ENCODE measurements at regions not wholly inside any gene's neighbourhood (a gene's known extent, or its start where the extent isn't known, plus 50 kb on each side); places are given as distances from the start of the nearest gene placed in this dataset.

DNA sequence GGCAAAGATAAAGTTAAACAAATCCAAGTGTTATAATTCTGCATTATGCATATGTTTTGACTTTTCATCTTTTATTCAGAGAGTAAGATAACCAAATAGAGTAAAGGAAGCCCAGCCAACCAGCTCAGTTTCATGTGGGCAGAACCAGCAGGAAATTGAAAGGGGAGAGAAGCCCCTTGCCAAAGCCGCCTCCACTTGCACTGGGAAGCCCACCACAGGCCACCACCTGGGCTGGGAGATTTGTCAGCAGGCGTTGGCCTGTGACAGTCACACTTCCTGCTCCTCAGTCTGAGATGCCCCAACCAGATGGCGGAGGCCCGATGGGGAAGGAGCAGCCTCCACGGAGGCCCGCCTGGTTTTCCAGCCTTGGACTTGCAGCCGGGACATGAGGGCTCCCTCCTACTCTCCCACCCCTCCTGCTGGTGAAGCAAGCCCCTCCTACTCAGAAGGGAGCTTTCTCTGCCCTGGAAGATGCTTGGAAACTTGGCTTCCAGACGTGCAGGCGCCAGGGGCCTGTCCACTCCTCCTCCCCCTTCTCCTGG is 166.8 kb upstream of the SULF2 start:
- no peaks in the 10 kb centered on the region for H3K4me1 ChIP-seq (ENCODE audit: insufficient read depth, low read length)
- H3K4me3 ChIP-seq (ENCODE audit: low read length), result no peak overlapping the region
- no peaks in the 10 kb centered on the region for H3K27me3 ChIP-seq (ENCODE audit: insufficient read depth, low read length)
- H3K9me3 ChIP-seq (ENCODE audit: low read depth, low read length), result no peaks in the 10 kb centered on the region

DNA sequence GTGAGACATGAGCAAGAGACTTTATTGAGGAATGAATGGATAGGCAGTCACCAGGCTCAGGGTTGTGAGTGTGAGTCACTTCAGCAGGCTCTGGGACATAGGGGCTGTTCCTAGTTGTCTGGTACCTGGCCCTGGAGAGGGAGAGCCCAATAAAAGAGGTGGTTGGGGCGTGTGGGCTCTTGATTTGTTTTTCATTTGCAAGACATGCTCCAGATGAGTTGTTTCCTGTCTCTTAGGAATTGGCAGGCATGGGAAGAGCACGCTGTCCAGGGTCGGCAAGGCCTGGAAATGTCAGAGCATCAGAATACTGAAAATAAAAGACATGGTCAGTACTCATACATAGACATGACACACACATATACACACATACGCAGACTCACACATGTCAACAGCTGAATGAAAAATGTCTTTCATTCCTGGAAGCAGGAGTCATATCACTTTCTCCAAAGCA is 166.3 kb upstream of the SULF2 start:
- Histone ChIP-seq H3K4me1 (ENCODE audit: insufficient read depth, low read length) (no peaks in the 10 kb centered on the region), H3K27me3 (ENCODE audit: insufficient read depth, low read length) (no peaks in the 10 kb centered on the region), H3K4me3 (ENCODE audit: low read length) (no peak overlapping the region), H3K9me3 (ENCODE audit: low read depth, low read length) (no peaks in the 10 kb centered on the region)

DNA sequence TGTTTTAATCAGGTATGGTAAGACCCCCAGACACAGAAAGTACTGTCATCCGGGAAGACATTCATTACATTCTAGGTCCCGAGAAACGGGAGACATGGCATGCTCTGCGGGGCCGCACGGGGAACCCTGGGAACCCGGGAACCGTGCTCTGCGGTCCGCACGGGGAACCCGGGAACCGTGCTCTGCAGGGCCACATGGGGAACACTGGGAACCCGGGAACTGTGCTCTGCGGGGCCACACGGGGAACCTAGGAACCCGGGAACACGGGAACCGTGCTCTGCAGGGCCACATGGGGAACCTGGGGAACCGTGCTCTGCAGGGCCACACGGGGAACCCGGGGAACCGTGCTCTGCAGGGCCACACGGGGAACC is 165.6 kb upstream of the SULF2 start:
- no peaks in the 10 kb centered on the region for H3K27me3 ChIP-seq (ENCODE audit: insufficient read depth, low read length)
- H3K4me1 ChIP-seq (ENCODE audit: insufficient read depth, low read length), result no peaks in the 10 kb centered on the region
- H3K4me3 ChIP-seq (ENCODE audit: low read length), result no peak overlapping the region
- no peaks in the 10 kb centered on the region for H3K9me3 ChIP-seq (ENCODE audit: low read depth, low read length)

DNA sequence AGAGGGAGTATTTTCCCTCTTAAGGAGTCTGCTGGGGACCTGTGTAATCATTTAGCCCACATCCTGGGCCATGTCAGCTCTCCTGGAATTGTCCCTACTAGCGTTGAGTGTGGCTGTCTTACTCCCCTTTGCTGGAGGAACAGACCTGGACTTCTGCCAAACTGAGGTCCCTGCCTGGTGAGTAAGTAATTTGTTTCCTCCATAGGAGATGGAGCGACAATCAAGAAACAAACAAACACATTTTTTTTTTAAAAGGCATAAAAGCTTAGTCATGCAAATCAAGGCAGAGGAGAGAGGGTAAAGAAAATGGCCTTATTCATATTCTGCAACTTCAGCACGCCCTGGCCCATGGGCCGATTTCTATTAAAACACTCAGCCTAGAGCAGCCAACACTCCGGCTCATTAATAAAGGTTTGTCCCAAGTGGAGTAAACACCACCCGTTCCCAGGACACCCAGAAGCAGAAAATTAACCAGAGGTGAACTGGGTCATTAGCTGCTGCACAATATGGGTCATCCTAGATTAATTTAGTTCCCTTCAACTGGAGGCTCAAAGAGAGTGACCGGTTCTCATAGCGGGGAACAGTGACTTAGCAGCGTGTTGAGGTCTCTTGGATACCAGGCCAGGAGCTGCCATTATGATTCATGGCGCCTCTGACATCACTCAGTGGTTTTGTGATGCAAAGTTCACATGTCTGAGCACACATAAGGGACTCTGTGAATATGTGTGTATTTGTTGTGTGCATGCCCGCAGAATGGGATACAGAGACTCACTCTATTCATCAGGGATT is 165.0 kb upstream of the SULF2 start:
- Histone ChIP-seq H3K9me3 (ENCODE audit: low read depth, low read length) (no peaks in the 10 kb centered on the region), H3K27me3 (ENCODE audit: insufficient read depth, low read length) (no peaks in the 10 kb centered on the region), H3K4me1 (ENCODE audit: insufficient read depth, low read length) (no peaks in the 10 kb centered on the region), H3K4me3 (ENCODE audit: low read length) (no peak overlapping the region)

DNA sequence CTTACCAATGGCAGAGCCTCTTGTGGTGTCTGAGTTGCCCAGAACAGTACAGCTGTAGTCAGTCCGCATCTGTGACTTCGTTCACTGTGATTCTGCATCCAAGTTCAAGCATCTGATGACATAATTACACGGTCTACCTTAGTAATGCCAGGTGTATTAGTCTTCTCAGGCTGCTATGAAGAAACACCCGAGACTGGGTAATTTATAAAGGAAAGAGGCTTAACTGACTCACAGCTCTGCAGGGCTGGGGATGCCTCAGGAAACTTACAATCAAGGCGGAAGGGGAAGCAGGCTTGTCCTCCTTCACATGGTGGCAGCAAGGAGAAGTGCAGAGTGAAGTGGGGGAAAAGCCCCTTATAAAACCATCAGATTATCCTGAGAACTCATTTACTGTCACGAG is 163.9 kb upstream of the SULF2 start:
- Histone ChIP-seq H3K27me3 (ENCODE audit: insufficient read depth, low read length) (no peaks in the 10 kb centered on the region), H3K4me3 (ENCODE audit: low read length) (no peak overlapping the region), H3K9me3 (ENCODE audit: low read depth, low read length) (no peaks in the 10 kb centered on the region), H3K4me1 (ENCODE audit: insufficient read depth, low read length) (no peaks in the 10 kb centered on the region)

DNA sequence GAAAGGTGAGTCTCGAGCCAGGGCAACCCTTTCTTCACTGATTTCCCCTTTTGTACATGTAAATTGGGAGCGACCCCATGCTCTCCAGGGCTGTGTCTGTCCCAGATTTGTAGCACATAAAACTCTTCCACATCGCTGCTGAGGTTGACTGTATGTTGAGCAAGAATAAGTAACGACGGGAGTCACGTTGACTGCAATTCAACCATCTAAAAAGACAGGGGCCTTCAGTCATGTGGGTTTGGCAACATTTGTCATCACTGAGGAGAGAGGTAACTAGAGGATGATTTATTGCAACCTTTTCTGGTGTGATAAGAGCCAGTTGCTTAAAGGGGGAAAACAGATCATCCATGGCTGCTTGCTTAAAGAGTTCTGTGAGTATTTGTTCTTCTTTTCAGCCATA is 159.4 kb upstream of the SULF2 start:
- Histone ChIP-seq H3K9me3 (ENCODE audit: low read depth, low read length) (no peaks in the 10 kb centered on the region), H3K4me3 (ENCODE audit: low read length) (no peak overlapping the region), H3K4me1 (ENCODE audit: insufficient read depth, low read length) (no peaks in the 10 kb centered on the region), H3K27me3 (ENCODE audit: insufficient read depth, low read length) (no peaks in the 10 kb centered on the region)

DNA sequence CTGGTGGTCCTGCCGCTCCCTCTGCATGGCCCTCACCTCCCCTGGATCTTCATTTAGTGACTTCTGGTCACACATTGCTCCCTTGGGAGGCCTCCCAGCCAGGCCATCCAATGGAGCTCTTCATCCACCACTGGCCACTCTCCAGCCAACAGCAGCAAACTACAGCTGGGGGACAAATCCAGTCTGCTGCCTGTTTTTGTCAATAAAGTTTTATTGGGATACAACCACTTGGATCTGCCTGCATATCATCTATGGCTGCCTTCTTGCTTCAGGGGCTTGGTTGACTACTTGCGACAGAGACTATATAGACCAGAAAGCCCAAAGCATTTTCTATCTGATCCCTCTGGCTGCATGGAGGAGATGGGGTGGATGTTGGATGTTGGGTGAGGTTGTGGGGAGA is 156.6 kb upstream of the SULF2 start:
- no peaks in the 10 kb centered on the region for H3K27me3 ChIP-seq (ENCODE audit: insufficient read depth, low read length)
- no peak overlapping the region for H3K4me3 ChIP-seq (ENCODE audit: low read length)
- no peaks in the 10 kb centered on the region for H3K4me1 ChIP-seq (ENCODE audit: insufficient read depth, low read length)

DNA sequence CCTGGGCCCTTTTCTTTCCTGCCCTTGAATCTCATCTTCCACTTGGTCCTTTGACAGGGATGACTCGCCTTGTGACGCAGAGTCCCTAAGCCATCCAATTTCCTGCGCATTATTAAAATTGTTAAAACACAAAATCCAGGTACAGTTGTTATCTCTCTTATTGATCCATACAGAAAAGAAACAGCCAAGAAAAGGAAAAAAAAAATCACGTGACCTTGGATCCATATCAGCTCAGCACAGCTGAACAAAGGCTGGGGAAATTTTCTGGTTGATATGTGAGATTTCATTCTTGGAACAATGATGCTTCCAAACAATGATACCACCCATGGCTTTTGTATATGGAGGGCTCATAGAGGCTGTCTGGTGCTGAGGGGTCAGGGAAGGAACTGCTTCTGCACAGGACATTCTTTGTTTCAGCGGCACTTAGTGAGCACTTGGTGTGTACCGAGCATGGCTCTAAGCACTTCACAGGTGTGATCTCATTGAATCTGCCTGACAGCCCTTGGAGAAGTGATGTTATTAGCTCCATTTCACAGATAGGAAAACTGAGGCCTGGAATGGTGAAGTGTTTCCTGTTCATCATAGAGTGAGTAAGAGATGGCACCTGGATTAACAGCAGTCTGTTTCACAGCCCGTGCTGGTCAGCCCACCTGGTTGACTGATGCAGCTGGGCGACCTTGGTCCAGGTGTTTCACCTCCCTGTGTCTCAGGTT is 155.0 kb upstream of the SULF2 start:
- Histone ChIP-seq H3K4me1 (ENCODE audit: insufficient read depth, low read length) (no peaks in the 10 kb centered on the region), H3K4me3 (ENCODE audit: low read length) (no peak overlapping the region), H3K27me3 (ENCODE audit: insufficient read depth, low read length) (no peaks in the 10 kb centered on the region)

More for the DNA sequence above, 156.6 kb upstream of the SULF2 start:
- H3K9me3 ChIP-seq (ENCODE audit: low read depth, low read length), result no peaks in the 10 kb centered on the region

DNA sequence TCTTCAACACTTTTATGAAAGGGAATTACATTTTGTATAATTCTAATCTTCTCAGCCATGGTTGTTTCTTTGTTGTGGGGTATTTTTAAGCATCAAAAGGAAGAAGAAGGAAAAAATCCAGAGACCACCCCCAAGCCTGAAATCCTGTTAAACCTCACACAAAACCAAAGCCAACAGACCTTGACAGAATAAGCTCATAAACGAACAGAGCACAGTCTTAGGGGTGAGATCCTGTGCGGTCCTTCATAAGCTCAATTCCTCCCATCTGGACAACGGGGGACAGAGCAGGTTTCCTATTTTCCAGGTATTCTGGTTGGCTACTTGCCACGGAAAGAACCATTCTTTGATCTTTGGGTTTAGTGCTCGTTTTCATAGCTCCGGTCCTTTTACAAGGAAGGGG is 151.3 kb upstream of the SULF2 start:
- Histone ChIP-seq H3K4me1 (ENCODE audit: insufficient read depth, low read length) (no peaks in the 10 kb centered on the region), H3K27me3 (ENCODE audit: insufficient read depth, low read length) (no peaks in the 10 kb centered on the region), H3K9me3 (ENCODE audit: low read depth, low read length) (no peaks in the 10 kb centered on the region), H3K4me3 (ENCODE audit: low read length) (no peak overlapping the region)

More for the DNA sequence above, 155.0 kb upstream of the SULF2 start:
- no peaks in the 10 kb centered on the region for H3K9me3 ChIP-seq (ENCODE audit: low read depth, low read length)

DNA sequence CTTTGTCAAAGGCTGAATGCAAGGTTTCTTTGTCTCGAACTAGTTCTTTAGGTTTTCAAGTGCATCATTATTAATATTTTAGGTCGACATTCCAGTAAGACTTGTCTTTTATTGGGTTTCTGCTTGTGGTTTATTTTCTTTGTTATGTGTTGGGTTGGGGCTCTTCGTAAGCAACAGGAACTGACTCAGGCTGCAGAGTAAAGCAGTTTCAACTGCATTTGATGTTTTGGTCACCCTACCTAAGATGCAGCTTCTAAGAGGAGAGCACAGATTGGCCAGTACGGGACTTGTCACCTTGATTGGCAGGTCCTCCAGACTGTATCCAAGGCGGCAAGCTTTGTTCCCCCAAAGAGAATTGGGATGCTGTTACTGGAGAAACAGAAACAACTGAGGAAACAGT is 149.5 kb upstream of the SULF2 start:
- Histone ChIP-seq H3K4me3 (ENCODE audit: low read length) (no peak overlapping the region), H3K9me3 (ENCODE audit: low read depth, low read length) (no peaks in the 10 kb centered on the region), H3K27me3 (ENCODE audit: insufficient read depth, low read length) (no peaks in the 10 kb centered on the region), H3K4me1 (ENCODE audit: insufficient read depth, low read length) (no peaks in the 10 kb centered on the region)

DNA sequence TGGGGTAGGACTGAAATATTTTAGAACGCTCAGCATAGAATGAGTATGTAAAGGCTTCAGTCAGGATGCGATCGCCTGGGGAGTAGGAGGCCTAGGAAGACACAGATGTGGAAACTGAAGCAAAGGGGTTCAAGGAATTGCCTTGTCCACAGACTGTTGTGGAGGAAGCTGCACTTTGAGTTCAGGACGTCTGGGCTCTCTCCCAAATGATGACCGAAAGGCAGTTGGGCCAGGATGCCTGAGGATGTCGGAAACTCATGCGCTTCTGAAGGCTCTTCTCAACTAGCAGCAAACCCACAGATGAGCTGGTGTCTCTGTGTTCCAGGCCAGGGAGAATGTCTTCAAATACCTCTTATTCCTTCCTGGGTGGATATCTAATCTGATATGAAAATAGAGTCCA is 146.2 kb upstream of the SULF2 start:
- H3K9me3 ChIP-seq (ENCODE audit: low read depth, low read length), result no peaks in the 10 kb centered on the region
- no peak overlapping the region for H3K4me3 ChIP-seq (ENCODE audit: low read length)
- H3K4me1 ChIP-seq (ENCODE audit: insufficient read depth, low read length), result no peaks in the 10 kb centered on the region
- no peaks in the 10 kb centered on the region for H3K27me3 ChIP-seq (ENCODE audit: insufficient read depth, low read length)

DNA sequence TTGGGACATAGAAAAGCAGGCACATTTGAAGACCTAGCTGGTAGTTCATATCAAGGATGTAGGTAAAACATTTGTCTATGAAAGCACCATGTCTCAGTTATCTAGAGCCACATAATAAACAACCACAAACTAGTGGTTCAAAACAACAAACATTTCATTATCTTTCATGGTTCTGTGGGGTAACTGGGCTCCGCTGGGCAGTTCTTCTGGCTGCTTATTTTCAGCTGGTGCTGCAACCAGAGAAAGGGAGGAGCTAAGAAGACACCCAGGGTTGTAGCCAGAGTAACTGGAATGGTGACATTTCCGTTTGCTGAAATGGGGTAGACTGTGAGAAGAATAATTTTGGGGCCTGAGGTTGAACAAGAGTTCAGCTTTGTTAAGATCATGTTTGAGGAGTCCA is 145.7 kb upstream of the SULF2 start:
- no peak overlapping the region for H3K4me3 ChIP-seq (ENCODE audit: low read length)
- no peaks in the 10 kb centered on the region for H3K4me1 ChIP-seq (ENCODE audit: insufficient read depth, low read length)
- no peaks in the 10 kb centered on the region for H3K27me3 ChIP-seq (ENCODE audit: insufficient read depth, low read length)
- H3K9me3 ChIP-seq (ENCODE audit: low read depth, low read length), result no peaks in the 10 kb centered on the region

DNA sequence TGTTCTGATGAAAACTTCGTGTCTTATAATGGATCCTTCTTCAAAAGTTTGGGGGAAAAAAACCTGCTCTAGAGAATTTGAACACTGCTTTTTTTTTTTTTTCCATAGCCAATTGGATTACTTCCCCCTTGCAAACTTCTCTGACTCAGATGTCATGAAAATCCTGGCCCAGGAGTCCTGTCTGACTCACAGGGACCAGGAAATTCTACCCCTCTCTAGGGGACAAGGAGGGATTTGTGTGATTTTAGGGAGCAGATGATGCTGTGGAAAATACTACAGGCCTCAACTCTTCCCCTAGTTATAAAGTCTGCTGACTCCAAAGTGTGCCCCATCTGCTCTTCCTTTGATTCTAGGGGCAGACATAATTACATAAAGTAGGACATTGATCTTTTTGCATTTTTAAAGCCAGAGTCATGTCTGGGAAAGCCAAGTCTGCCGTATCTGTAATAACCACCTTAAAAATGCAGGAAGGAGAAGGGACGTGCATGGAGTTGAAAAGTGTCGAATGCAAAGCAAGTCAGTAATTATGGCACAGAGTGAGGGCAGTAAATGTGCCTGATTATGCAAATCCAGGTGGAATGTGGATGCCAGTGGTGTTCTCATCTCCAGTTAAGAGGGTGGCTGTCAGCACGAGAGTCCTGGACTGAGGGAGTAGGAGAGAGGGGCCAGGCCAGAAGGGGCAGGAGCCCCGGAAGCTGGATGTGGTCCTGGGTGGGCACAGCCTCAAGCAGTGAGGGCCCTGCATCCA is 144.3 kb upstream of the SULF2 start:
- Histone ChIP-seq H3K9me3 (ENCODE audit: low read depth, low read length) (no peaks in the 10 kb centered on the region), H3K27me3 (ENCODE audit: insufficient read depth, low read length) (no peaks in the 10 kb centered on the region), H3K4me3 (ENCODE audit: low read length) (no peak overlapping the region), H3K4me1 (ENCODE audit: insufficient read depth, low read length) (no peaks in the 10 kb centered on the region)

DNA sequence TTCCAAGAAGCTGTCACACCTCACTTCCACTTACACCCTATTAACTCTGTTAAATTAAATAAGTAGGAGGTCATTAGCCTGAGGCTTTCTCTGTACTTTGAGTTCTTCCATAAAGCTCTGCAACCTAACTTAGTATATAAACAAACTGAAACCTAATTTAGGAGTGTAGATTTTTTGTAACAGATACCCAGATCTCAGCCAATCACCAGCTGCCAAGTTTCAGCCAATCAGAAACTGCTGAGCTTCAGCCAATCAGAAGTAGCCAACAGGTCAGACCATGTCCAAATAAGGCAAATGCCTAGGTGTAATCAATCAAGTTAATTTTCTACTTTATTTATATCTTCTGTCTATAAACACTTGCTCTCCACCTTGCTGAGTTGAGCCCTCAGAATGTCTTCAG is 142.7 kb upstream of the SULF2 start:
- Histone ChIP-seq H3K4me3 (ENCODE audit: low read length) (no peak overlapping the region), H3K4me1 (ENCODE audit: insufficient read depth, low read length) (no peaks in the 10 kb centered on the region), H3K9me3 (ENCODE audit: low read depth, low read length) (no peaks in the 10 kb centered on the region), H3K27me3 (ENCODE audit: insufficient read depth, low read length) (peaks cover 8% of the 10 kb centered on the region)

DNA sequence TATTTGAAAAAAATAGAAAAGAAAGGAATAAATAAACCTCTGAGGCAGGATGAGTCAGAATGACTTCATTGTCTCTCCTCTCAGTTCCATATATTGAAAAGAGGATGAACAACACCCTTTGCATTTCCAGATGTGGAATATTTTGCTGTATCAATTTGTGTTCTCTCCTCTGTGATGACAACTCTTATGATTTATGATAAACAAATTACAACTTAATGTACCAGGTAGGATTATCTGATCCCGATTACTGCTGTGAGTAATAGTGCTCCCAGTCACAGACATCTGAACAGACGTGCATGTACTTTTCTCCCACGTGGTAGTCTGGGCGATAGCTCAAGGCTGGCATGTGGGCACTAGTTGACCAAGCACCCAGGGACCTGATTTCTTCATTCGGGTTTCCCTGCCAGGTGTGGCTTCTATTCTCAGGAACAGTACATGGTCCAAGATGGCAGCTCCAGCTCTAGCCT is 142.1 kb upstream of the SULF2 start:
- Histone ChIP-seq H3K4me3 (ENCODE audit: low read length) (no peak overlapping the region), H3K4me1 (ENCODE audit: insufficient read depth, low read length) (no peaks in the 10 kb centered on the region), H3K9me3 (ENCODE audit: low read depth, low read length) (no peaks in the 10 kb centered on the region), H3K27me3 (ENCODE audit: insufficient read depth, low read length) (peaks cover 8% of the 10 kb centered on the region)
